GM18873 (cell line): ENCODE measurements at regions not wholly inside any gene's neighbourhood (a gene's known extent, or its start where the extent isn't known, plus 50 kb on each side); places are given as distances from the start of the nearest gene placed in this dataset.

Experiments
- ATAC-seq: cut with Tn5 transposase; IDR thresholded peaks from one replicate; pipeline ENCODE4 v1.9.1; 2021; ENCODE audit warnings: mild to moderate bottlenecking, moderate library complexity, moderate number of reproducible peaks; ENCODE audit not compliant: unreplicated experiment, low FRiP score

DNA sequence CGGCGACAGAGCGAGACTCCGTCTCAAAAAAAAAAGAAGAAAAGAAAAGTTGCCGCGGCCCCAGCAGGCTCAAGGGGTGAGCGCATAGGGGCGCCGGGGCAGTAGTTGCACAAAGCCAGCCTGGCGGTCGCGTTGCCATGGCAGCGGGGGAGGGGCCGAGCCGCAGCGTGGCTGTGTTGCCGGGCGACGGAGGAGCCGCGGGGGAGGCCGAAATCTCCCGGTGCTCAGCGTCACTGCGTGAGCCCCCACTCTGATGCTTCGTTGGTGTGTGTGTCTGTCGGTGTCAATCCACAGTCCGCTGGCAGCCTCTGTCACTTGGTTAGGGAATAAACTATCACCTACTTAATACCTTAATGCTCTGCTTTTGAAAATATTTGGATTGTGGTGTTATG lies 82.9 kb upstream of the C1QTNF9B start:
- peak; percentile 74 for ATAC-seq

GRCh38 chr13:23983671-23984070 lies 86.4 kb upstream of the C1QTNF9B start:
- no peak for ATAC-seq

DNA sequence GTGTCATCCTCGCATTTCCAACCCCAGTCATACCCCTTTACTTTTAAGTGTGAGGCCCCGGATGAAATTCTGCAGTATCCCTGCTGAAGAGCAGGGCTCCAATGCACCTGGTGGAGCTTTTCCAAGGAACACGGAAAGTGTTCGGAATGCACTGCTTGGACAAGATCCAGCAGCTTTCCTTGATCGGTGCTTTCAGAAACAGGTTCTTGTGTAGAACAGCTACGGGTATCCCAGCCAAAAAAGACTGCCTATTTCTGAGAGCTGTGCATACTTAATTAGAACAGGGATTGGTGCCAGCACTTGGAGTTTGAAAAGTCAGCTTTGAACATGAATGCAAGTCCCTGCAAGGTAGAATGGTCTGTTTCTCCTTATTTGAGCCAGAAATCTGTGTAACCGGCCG lies 87.2 kb upstream of the C1QTNF9B start:
- no peak for ATAC-seq

- no peak for ATAC-seq
Observed at GRCh38 chr13:23985060-23985459, 87.8 kb upstream of the C1QTNF9B start.

- no peak for ATAC-seq
Observed at GRCh38 chr13:23985839-23986238, 88.5 kb upstream of the C1QTNF9B start.

DNA sequence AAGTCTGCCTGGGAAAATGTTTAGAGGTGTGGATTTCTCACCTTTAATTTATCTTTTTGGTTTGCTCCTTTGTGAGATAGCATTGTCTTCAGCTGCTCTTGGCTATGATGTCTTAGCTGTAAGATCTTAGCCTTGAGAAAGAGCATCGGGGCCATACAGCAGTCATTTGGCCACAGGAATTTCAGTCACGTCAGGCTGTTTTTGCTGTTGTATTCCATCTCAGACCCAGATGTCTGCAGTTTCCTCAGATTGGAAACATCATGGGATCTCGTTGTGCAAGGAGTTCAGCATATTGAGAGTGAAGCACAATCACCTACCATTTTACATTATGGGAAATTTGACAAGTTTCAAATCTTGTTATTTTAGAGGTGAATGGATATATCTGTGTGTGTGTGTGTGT lies 89.3 kb upstream of the C1QTNF9B start:
- no peak for ATAC-seq

GRCh38 chr13:23987331-23987894 lies 90.1 kb upstream of the C1QTNF9B start:
- ATAC-seq = no peak

DNA sequence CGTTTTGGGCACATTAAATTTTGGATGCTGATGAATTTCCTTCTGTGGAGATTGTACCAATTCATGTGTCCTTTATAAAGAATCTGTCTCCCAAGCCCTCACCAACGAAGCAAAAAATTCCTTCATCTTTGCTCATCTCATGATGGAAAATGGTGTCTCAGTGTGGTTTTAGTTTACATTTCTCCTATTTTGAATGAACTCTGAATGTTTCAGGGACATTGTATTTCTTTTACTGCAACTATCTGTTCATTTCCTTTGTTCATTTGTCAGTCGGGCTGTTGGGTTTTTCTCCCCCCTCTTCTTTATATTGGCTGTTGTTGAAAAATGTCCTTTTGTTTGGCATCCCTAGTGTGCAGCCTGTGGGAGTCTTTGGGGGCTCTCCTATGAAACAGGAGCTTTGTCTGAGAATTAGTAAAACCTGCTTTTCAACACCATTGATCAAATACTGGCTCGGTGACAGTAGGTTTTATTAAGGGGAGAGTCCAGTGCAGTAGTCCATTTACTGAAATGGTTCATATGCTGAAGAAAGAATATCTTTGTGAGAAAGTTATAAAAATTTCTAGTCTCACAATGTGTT lies 91.3 kb upstream of the C1QTNF9B start:
- no peak for ATAC-seq

- no peak for ATAC-seq
Observed at GRCh38 chr13:23990455-23990854, 93.2 kb upstream of the C1QTNF9B start.

GRCh38 chr13:23991119-23991518 lies 93.8 kb upstream of the C1QTNF9B start:
- ATAC-seq = no peak

- no peak for ATAC-seq
Observed at GRCh38 chr13:23992781-23993679, 95.7 kb upstream of the C1QTNF9B start.

- no peak for ATAC-seq
Observed at GRCh38 chr13:23993680-23993985, 96.3 kb upstream of the C1QTNF9B start.

DNA sequence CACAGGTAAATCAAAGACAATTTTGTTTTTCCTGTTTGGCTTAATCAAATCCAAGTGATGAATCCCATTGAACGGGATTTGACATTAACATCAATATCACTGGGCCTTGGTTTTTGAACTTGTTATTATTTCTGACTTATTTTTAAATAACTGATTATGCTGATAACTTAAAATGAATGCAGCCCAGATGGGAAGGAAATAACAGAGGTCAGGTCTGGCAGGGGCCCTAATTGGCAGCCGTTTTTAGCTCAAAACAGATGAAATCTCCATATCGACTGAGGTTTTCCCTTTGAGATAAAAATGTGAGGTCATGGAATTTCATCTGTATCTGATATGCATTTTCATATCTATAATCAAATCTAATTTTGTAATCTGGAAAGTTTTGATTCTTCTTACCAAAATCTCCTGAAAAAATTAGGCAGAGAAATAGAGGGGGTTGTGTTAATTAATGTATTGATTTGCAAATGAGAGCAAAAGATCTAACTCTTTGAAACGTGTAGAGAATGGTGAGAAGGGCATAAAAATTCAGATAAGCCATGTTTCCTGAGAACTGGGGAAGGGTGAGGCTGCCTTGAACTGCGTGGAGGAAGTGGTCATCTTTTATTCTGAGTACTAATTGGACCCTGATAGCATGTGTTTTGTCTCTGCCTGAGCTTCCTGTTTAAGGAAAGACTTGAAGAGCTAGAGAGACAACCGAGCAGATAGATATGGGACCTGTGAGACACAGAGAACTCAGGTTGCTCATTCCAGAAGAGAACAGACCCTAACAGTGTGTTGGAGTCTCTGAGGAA lies 98.2 kb upstream of the C1QTNF9B start:
- no peak for ATAC-seq

GRCh38 chr13:23996456-23996855 lies 99.2 kb upstream of the C1QTNF9B start:
- no peak for ATAC-seq

- no peak for ATAC-seq
Observed at GRCh38 chr13:23999424-23999823, 102.1 kb upstream of the C1QTNF9B start.

DNA sequence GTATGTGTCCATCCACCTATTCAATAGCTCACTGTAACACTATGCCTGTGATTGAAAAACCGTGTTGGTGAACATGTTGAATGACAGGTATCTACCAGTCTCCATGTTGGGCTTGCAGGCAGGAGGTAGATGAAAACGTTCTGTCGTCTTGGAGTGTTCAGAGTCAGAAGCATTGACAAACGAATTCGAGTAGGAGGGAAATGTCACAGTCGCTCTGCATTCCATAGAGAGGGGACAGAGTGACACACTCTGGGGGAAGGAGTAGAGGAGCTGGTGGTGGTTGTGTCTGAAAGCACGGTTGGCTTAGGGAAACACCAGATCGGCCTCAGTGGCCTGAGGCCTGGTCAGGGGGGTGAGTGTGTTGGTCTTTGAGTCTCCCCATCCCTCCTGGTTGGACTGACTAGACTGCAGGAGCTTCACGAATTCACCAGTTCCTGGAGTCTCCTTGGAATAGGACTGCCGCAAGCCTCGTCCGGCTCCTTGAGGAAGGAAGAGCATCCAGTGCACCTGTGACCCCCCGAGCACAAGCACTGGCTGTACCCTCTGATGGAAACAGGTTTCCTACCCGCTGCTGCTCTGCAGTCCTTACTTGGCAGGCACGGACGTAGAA lies 105.0 kb upstream of the C1QTNF9B start:
- no peak for ATAC-seq

- ATAC-seq = no peak
Observed at GRCh38 chr13:24004142-24004899, 107.0 kb upstream of the C1QTNF9B start.

DNA sequence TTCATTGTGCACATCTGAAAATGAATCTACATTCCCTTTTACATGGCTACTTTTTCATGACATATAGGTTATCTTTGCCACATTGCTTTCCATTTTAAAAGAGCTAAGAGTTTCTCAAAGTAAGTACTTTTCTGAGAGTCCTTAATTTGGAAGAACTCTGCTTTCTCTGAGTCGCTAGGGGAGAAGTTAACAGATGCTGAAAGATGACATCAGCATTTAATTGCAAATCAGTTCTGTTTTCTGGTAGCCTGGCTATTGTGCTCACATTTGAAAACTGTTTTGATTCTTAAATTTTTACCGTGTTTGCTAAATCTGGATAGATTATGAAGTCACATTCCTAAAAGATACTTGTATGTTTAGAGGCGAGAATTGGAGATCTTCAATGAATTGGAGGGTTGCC lies 107.7 kb upstream of the C1QTNF9B start:
- ATAC-seq = no peak

GRCh38 chr13:24005755-24006281 lies 108.5 kb upstream of the C1QTNF9B start:
- ATAC-seq = no peak
